Suprapubic skin (tissue), 4 donors: ENCODE measurements at regions not wholly inside any gene's neighbourhood (a gene's known extent, or its start where the extent isn't known, plus 50 kb on each side); places are given as distances from the start of the nearest gene placed in this dataset.

Experiments
- CTCF ChIP-seq, 2 donors: fragments of 200-600 bp in 1 of 2; fragments of 450-650 bp in 1 of 2; sonication (generic) in 1 of 2; IDR thresholded peaks; one replicate each; pipeline ENCODE4 v1.5.1; 2016 to 2019; ENCODE audit warnings: antibody characterized with exemption in 2 of 2, mild to moderate bottlenecking in 1 of 2, moderate library complexity in 1 of 2
- EP300 ChIP-seq: sonication (generic); formaldehyde crosslinking; IDR thresholded peaks from one replicate; pipeline ENCODE4 v1.6.1; 2017; ENCODE audit warnings: antibody characterized with exemption
- POLR2A ChIP-seq, 2 donors: fragments of 450-650 bp; IDR thresholded peaks; one replicate each; pipeline ENCODE4 v1.6.1; 2017; ENCODE audit warnings: antibody characterized with exemption in 2 of 2, mild to moderate bottlenecking in 2 of 2, moderate library complexity in 2 of 2
- POLR2AphosphoS5 ChIP-seq, 3 donors: sonication (generic); formaldehyde crosslinking; IDR thresholded peaks; one replicate each; pipeline ENCODE4 v1.6.1; 2017; ENCODE audit warnings: antibody characterized with exemption in 3 of 3

DNA sequence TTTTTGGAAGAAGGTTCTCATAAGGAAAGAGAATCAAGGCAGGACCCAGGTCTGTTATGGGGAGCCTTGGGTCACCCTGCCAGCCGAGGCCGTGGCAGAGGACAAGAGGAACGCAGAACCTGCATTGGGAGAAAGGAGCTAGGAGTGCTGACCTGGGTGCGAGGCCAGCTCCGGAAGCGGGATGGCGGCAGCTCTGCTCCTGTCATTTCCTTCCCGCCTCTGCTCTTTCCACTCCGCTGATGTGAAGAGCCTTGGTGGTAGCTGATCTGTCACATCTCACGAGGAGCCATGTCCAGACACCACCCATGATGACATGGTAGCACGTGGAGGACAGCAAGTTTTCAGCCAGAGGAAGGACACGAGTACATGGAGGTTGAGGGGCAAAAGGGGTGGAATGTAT, 109.5 kb upstream of the COL5A1 start:
- no peak for TF ChIP-seq POLR2AphosphoS5 (IDR thresholded peaks at IDR 0.05)
- no peak for TF ChIP-seq CTCF (IDR thresholded peaks at IDR 0.05)
- TF ChIP-seq POLR2A (IDR thresholded peaks at IDR 0.05): no peak
- no peak for TF ChIP-seq EP300
